ENCODE measurements at regions not wholly inside any gene's neighbourhood (a gene's known extent, or its start where the extent isn't known, plus 50 kb on each side); places are given as distances from the start of the nearest gene placed in this dataset.

GRCh38 chr6:112717401-112717800 lies 370.3 kb downstream of the RFPL4B start:
- no peak for DNase-seq (ENCODE audit: low read depth in 2 of 2)

DNA sequence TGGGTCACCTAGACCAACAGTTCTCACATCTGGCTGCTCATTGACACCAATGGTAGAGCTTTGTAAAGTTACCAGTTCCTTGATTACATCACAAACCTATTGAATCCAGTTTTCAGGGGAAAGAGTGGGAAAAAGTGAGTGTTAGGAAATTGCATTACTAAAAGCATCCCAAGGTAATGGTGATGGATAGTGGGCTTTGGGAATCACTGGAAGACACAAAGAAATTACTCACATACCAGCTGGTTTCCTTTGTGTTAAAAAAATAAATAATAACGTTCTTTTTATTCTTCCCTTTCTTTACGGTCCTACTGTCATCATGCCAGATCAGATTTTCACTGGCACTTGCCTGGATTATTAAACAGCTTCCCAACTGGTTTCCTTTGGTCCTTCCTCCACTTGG lies 370.7 kb downstream of the RFPL4B start:
- no peak for DNase-seq (ENCODE audit: low read depth in 2 of 2)

DNA sequence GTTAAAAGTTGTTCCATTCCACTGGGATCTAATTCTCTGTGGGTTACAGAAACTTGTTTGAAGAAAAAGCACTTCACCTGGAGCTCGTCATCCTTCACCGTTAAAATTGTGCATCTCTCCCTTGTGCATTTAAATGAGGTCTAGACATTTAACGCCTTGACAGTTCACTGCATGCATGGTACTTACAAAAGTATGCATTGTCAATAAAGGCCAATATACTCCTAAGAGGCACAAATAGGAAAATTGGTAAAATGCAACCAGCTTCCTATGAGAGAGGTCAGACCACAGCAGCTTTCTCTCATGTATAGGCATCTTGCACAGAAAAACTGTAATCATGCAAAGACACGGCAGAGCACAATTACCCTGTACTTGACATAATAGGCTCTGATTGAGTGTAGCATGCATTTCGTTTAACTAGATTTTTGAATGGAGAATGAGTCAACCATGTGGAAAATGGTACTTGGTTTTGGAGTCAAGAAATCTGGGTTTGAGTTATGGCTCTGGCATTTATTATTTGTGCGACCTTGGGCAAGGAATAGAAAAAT lies 378.5 kb downstream of the RFPL4B start:
- no peak for DNase-seq (ENCODE audit: low read depth in 2 of 2)

DNA sequence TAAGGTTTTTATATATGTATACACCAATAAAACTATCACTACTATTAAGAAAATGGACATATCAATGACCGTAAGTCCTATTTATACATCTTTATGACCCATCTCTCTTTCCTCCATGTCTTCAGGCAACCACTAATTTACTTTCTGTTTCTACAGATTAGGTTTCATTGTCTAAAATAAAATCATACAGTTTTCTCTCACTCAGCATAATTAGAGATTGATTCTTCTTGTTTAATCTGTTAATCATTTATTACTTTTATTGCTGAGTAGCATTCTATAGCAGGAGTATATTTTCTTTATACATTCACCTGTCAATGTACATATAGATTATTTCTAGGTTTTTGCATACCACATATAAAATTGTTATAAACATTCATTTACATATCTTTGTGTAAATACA lies 388.0 kb downstream of the RFPL4B start:
- DNase-seq (ENCODE audit: low read depth in 2 of 2) = no peak

DNA sequence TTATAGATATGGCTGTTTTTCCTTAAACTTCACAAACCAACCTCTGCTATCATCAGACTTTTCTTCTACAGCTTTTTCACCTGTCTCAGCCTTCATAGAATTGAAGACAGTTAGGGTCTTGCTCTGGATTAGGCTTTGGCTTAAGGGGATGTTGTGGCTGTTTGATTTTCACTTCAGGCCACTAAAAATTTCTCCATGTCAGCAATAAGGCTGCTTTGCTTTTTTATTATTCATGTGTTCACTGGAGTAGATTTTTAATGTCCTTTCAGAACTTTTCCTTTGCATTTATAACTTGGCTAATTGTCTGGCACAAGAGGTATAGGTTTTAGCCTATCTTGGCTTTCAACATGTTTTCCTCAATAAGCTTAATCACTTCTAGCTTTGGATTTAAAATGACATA lies 392.6 kb downstream of the RFPL4B start:
- DNase-seq (ENCODE audit: low read depth in 2 of 2) = no peak

GRCh38 chr6:112743323-112743722 lies 396.2 kb downstream of the RFPL4B start:
- no peak for DNase-seq (ENCODE audit: low read depth in 2 of 2)

DNA sequence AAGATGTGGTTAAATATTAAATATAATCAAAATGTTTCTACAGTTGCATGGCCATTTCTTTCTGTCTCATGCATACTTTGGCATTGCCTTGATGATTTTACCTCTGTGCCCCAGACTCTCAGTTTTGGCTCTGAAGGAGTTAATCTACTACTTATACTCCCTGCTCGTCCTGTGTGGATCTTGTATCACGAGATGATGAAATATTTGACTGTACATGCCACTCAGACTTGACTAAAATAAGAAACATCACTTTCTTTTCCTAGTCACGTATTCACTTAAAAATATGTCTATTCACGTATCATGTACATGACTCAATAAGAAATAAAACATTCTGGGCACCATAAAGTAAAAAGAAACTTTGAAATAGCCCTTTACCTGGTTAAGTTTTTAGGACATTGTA lies 397.7 kb downstream of the RFPL4B start:
- no peak for DNase-seq (ENCODE audit: low read depth in 2 of 2)

DNA sequence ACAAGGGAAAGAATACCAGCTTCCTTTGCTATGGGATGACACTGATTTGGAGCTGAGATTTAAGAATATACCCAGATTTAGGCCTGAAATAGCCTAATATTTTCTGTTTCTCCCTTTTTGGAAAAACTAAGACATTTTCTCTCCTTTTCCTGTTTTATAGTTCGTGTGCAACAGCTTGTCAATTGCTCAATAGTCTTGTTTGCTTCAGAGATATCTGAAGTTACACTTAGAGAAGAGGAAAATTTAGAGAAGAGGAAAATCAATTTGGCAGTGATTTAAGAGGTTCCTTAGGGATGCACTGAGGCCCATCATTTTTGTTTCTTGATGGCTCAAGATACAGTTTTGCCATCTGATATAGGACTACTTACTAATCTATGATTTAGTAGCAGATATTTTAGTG lies 398.6 kb downstream of the RFPL4B start:
- DNase-seq (ENCODE audit: low read depth in 2 of 2) = no peak

- no peak for DNase-seq (ENCODE audit: low read depth in 2 of 2)
Measured at GRCh38 chr6:112749673-112750072, 402.5 kb downstream of the RFPL4B start.

DNA sequence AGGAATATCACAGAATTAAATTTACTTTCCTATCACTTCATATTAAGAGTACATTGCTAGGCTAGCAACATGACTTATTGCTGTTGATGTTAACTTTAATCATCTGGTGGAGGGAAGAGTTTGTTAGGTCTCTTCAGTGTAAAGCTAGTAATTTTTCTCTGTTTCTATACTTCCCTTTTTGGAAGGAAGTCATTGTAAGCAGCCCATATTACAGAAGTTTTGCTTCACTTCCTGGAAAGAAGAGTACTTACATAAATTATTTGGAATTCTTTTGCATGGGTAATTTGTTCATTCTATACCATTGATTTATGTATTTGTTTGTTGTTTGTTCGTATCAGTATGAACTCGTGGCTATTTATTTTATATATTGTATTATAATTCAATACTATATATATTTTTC lies 405.2 kb downstream of the RFPL4B start:
- DNase-seq (ENCODE audit: low read depth in 2 of 2) = no peak

DNA sequence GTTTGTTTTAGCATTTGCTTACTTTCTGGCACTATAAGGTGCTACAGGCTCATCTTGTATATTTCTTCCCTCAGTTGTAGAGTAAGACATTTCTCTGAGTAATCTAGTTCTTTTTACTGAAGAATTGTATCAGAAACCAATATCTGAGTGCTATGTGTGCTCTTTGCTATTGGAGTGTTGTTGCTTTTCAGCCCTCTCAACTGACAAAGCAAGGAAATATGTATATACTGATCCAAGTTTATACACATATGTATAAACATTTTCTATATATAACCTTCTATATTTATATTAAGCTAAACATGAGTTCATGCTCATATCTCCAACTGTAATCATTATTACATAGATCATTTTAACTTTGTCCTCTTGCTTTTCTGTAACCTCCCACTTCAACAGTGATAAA lies 405.7 kb downstream of the RFPL4B start:
- DNase-seq (ENCODE audit: low read depth in 2 of 2) = no peak

DNA sequence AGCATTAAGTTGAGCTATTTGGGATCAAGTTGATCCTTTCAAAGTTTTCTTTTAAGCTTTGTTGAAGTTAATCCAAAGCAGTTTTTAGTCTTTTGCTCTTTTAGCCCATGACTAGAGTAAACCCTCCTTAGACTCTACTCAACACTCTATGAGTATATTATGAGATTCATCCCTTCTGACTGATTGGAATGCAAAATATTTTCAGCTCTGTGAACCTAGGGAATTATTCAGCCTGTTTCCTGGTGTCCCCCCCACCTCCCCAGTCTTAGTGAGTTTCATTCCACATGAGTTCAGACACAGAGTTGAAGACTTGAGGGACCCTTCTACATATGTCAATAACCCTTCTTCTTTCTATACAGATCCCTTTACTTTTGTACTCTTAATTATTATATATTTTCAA lies 413.7 kb downstream of the RFPL4B start:
- DNase-seq (ENCODE audit: low read depth in 2 of 2) = no peak

DNA sequence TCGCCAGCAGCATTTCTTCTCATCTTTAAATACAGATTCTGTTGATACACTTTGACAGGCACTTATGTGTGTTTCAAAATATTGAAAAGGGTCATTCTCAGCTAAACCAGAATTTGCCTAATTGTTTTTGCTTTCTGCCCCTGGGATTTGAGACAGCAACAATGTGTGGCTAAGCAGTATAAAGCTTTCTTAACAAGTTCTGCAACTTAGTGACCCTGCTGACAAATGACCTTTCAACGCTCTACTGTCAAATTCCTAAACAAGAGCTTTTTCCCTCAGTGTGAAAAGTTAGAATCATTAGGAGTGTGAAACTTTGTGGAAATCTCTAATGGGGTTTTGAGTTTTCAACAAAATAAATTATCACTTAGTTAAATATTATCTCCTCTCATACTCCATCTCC lies 414.6 kb downstream of the RFPL4B start:
- DNase-seq (ENCODE audit: low read depth in 2 of 2) = no peak

DNA sequence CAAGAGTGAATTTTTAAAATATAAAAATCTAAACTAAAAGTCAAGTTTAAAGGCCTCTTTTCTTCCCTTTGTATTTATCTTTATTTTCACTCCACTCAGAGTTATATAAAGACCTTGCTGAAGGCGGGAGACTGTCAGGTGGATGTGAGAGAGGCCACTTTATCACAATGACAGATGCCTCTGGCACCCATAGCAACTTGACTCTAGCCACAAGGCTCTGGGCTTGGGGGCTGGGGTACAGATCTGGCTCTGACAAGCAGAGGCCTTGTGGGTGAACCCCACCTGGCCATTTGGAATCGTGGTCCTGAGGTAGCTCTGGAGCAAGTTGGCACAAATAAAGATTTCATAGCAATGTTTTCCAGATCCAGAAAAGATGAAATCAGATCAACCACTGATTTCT lies 417.2 kb downstream of the RFPL4B start:
- DNase-seq (ENCODE audit: low read depth in 2 of 2) = no peak

GRCh38 chr6:112770308-112770707 lies 423.2 kb downstream of the RFPL4B start:
- DNase-seq (ENCODE audit: low read depth in 2 of 2) = no peak

GRCh38 chr6:112773187-112773586 lies 426.1 kb downstream of the RFPL4B start:
- DNase-seq (ENCODE audit: low read depth in 2 of 2) = no peak

- no peak for DNase-seq (ENCODE audit: low read depth in 2 of 2)
Measured at GRCh38 chr6:112774319-112774718, 427.2 kb downstream of the RFPL4B start.

DNA sequence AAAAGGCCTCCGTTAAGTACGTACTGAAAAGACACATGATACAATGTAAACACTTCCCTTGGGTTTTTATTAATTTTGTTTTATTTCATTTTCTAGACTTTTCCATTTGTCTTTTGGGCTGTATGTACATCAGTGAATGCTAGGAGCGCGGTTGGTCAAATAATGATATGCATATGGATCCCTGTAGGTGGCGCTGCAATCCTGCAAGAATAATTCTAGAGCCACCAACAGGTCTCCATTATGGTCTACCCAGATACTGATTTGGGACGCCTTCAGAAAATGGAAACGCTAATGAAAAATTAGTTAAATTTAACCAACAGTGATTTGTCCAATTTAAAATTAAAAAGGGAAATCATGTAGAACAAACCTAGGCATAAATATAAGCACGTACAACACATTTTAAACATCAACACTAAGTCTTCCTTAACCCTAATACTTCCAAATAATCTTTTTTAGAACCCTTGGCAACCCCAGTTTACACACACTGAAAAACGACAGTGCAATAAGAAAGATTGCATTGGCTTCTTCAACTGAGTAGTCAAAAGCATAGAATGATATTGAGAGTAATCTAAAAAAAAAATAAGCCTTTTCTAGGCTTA lies 433.5 kb downstream of the RFPL4B start:
- no peak for DNase-seq (ENCODE audit: low read depth in 2 of 2)

DNA sequence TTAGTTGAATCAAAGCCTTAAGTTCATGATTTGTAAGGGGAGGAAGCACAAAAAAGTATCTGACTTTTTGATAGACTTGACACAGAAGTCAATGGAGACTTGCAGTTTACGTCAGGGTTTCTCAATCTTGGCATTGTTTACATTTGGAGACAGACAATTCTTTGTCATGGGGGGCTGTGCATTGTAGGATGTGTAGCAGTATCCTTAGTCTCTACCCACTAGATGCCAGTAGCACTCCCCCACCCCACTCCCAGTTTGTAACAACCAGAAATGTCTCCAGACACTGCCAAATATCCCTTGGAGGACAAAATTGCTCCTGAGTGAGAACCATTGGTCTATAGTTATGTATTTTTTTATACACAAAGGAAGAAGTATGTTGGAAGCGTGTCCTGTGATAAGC lies 434.1 kb downstream of the RFPL4B start:
- DNase-seq (ENCODE audit: low read depth in 2 of 2) = no peak

GRCh38 chr6:112785408-112785807 lies 438.3 kb downstream of the RFPL4B start:
- no peak for DNase-seq (ENCODE audit: low read depth in 2 of 2)

DNA sequence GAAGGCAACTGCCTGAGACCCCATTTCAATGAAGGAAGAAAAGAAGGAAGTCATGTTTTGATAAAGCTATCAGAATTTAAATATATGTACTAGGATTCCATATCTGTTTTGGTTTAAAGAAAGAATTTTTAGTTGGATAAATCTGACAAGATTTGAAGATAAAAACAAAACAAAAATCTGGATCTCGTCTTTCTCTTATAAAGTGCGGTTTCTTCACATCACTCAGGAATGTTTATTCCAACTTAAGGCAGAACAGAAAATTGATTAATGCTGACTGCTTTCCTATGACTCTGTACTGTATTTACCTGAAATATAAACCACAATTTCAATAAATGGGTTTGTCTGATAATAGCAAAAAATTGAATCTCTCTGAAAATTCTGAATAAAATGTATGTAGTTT lies 439.7 kb downstream of the RFPL4B start:
- no peak for DNase-seq (ENCODE audit: low read depth in 2 of 2)

GRCh38 chr6:112787371-112787770 lies 440.2 kb downstream of the RFPL4B start:
- DNase-seq (ENCODE audit: low read depth in 2 of 2) = no peak

DNA sequence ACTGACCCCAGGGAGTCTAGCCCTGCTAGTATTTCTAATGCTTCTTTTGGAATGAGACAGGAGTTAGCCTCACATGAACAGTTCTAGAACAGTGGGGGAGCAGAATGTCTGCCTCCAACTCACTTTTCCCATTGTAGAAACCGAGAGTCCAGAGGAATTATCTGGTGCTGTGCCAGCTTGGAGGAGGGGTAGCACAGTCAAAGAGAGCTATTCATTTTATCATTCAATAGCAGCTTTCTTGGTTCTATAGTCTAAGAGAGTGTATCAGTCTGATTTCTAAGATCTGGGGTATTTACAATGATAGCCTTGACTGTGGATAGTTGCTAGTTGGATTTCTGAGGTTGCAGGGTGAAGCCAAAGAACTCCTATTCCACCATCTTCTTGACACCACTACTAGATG lies 448.2 kb downstream of the RFPL4B start:
- DNase-seq (ENCODE audit: low read depth in 2 of 2) = no peak

GRCh38 chr6:112796712-112797111 lies 449.6 kb downstream of the RFPL4B start:
- DNase-seq (ENCODE audit: low read depth in 2 of 2) = no peak

Measured in stimulated activated CD4-positive, alpha-beta T cell treated with anti-CD3 and anti-CD28 coated beads, Interleukin-1b, Interleukin-23, amount 100 ng/mL, for 4 hours (primary cell).